GM12878 (cell line): ENCODE measurements at regions not wholly inside any gene's neighbourhood (a gene's known extent, or its start where the extent isn't known, plus 50 kb on each side); places are given as distances from the start of the nearest gene placed in this dataset.

Source experiments
- ATAC-seq: fragments of 200-7000 bp; cut with Tn5 transposase; 3 replicates; pipeline ENCODE4 v1.9.1; 2020; ENCODE audit warnings: mild to moderate bottlenecking, moderate library complexity
- BruUV-seq: library from RNA; stranded (reverse); fragments of 400-500 nt; replicated peaks from 2 replicates; lab custom pipeline; 2021; lab: Mats Ljungman, UMichigan
- CTCF ChIA-PET: fragments of 300-600 bp; sonication (Branson Sonifier 250); formaldehyde crosslinking; extraction: SDS; loops from one replicate; lab custom pipeline; 2021; ENCODE audit warnings: inconsistent platforms; lab: Yijun Ruan, JAX
- POLR2A ChIA-PET: fragments of 350-600 bp; formaldehyde crosslinking; extraction: SDS; loops from one replicate; lab custom pipeline; 2021; ENCODE audit warnings: inconsistent platforms; lab: Charles Lee
- RAD21 ChIA-PET: fragments of 300-600 bp; sonication (Branson Sonifier 250); formaldehyde crosslinking; loops from one replicate; lab custom pipeline; 2023; ENCODE audit warnings: antibody characterized with exemption; ENCODE audit not compliant: unreplicated experiment; lab: Charles Lee
- SMC1A ChIA-PET: fragments of 300-600 bp; sonication (Branson Sonifier 250); formaldehyde crosslinking; loops from one replicate; lab custom pipeline; 2023; ENCODE audit not compliant: unreplicated experiment, uncharacterized antibody; lab: Charles Lee
- DNase-seq: peaks from one replicate; pipeline ENCODE4 v3.0.0-alpha.2; 2011; ENCODE audit warnings: low read depth, low spot score
- FAIRE-seq: peaks from 3 replicates; lab custom pipeline; 2011; peaks lifted over from hg19 to GRCh38; lab: Jason Lieb, UNC
- H2AFZ ChIP-seq: 2 replicates; pipeline ENCODE4 v1.6.0; 2011; ENCODE audit warnings: low read depth, low read length, control low read depth; ENCODE audit not compliant: control insufficient read depth
- H3K27ac ChIP-seq: 2 replicates; pipeline ENCODE4 v1.5.1; 2011; ENCODE audit warnings: control low read depth; ENCODE audit not compliant: control insufficient read depth, insufficient read depth
- H3K27me3 ChIP-seq, 2 experiments: replicated peaks in 1 of 2; 2 replicates each; pipeline versions ENCODE4 v1.6.0 to v1.6.1; 2011; ENCODE audit warnings: low read length in 1 of 2; ENCODE audit not compliant: control insufficient read depth in 2 of 2, insufficient read depth in 2 of 2
- H3K36me3 ChIP-seq, 2 experiments: 2 replicates each; pipeline ENCODE4 v1.5.1; 2011; ENCODE audit warnings: low read length in 1 of 2; ENCODE audit not compliant: control insufficient read depth in 2 of 2, insufficient read depth in 2 of 2
- H3K4me1 ChIP-seq: 2 replicates; pipeline ENCODE4 v1.6.1; 2011; ENCODE audit warnings: mild to moderate bottlenecking, low read length, moderate library complexity, mixed read lengths; ENCODE audit not compliant: control insufficient read depth, insufficient read depth
- H3K4me2 ChIP-seq: 2 replicates; pipeline ENCODE4 v1.6.0; 2011; ENCODE audit warnings: control low read depth; ENCODE audit not compliant: control insufficient read depth, insufficient read depth
- H3K4me3 ChIP-seq: fragments of 200-600 bp; sonication (generic); 2 replicates; pipeline ENCODE4 v1.5.1; 2016
- H3K79me2 ChIP-seq: 2 replicates; pipeline ENCODE4 v1.6.0; 2011; ENCODE audit warnings: low read length; ENCODE audit not compliant: control insufficient read depth, insufficient read depth
- H3K9ac ChIP-seq: 2 replicates; pipeline ENCODE4 v1.8.0; 2011; ENCODE audit warnings: low read length, control low read depth, mixed read lengths; ENCODE audit not compliant: control insufficient read depth, insufficient read depth
- H3K9me3 ChIP-seq: replicated peaks from 3 replicates; pipeline ENCODE4 v1.5.1; 2011; ENCODE audit warnings: mild to moderate bottlenecking, low read length; ENCODE audit not compliant: control insufficient read depth, insufficient read depth
- H4K20me1 ChIP-seq: 2 replicates; pipeline ENCODE4 v1.6.0; 2011; ENCODE audit not compliant: control insufficient read depth, insufficient read depth
- CEBPB ChIP-seq, 2 experiments: fragments of 150-350 bp in 1 of 2; IDR thresholded peaks; 2 replicates each; pipeline ENCODE4 v1.6.1; 2012 to 2014; ENCODE audit warnings: low read depth in 2 of 2, low read length in 2 of 2, borderline replicate concordance in 1 of 2, inconsistent platforms in 1 of 2
- MYB ChIP-seq: fragments of 150-350 bp; IDR thresholded peaks from 2 replicates; pipeline ENCODE4 v1.6.1; 2014; ENCODE audit warnings: mild to moderate bottlenecking, low read depth, low read length, borderline replicate concordance
- PAX8 ChIP-seq: fragments of 450-650 bp; IDR thresholded peaks from 2 replicates; pipeline ENCODE4 v1.6.1; 2017; ENCODE audit warnings: mild to moderate bottlenecking, moderate library complexity
- RBBP5 ChIP-seq: fragments of 200-600 bp; sonication (generic); conservative IDR thresholded peaks from 2 replicates; pipeline ENCODE4 v1.6.1; 2016
- SUZ12 ChIP-seq: fragments of 200-600 bp; sonication (generic); IDR thresholded peaks from one replicate; pipeline ENCODE4 v1.6.1; 2018; ENCODE audit warnings: antibody characterized with exemption, mild to moderate bottlenecking; ENCODE audit not compliant: unreplicated experiment
- TAF1 ChIP-seq: IDR thresholded peaks from 2 replicates; pipeline ENCODE4 v1.6.1; 2011; ENCODE audit warnings: mild to moderate bottlenecking, low read depth, low read length, borderline replicate concordance
- TARDBP ChIP-seq: IDR thresholded peaks from 2 replicates; pipeline ENCODE4 v1.6.1; 2016; ENCODE audit warnings: borderline replicate concordance
- ZBED1 ChIP-seq: IDR thresholded peaks from 2 replicates; pipeline ENCODE4 v1.6.1; 2016; ENCODE audit warnings: borderline replicate concordance
- ZBTB11 ChIP-seq: fragments of 450-650 bp; formaldehyde crosslinking; IDR thresholded peaks from 2 replicates; pipeline ENCODE4 v1.5.0; 2022; ENCODE audit warnings: mild to moderate bottlenecking, missing genetic modification characterization
- ZBTB40 ChIP-seq: fragments of 450-650 bp; IDR thresholded peaks from 2 replicates; pipeline ENCODE4 v1.6.1; 2016; ENCODE audit warnings: mild to moderate bottlenecking, moderate library complexity, borderline replicate concordance
- ZNF24 ChIP-seq: fragments of 450-650 bp; IDR thresholded peaks from 2 replicates; pipeline ENCODE4 v1.6.1; 2017; ENCODE audit warnings: antibody characterized with exemption, mild to moderate bottlenecking
- in situ Hi-C: fragments of 300-500 bp; cut with MboI; formaldehyde crosslinking; loops from 9 replicates; pipeline ENCODE4 v1.14.3; 2018; ENCODE audit warnings: mixed read lengths
- intact Hi-C: fragments of 100-400 bp; cut with micrococcal nuclease; formaldehyde crosslinking; loops from one replicate; pipeline ENCODE4 v1.14.2; 2022; ENCODE audit not compliant: unreplicated experiment

- ChIA-PET RAD21 (no interaction called here), SMC1A (no interaction called here), POLR2A (no interaction called here)
- in situ Hi-C loops: no loop called here
- no peak overlapping the region for H3K9ac ChIP-seq
- H2AFZ ChIP-seq: no peak overlapping the region
- H3K79me2 ChIP-seq: no peaks in the 10 kb centered on the region
- H4K20me1 ChIP-seq: no peaks in the 10 kb centered on the region
- TF ChIP-seq ZBTB11 (CRISPR knock-in tag): no peak
- TF ChIP-seq, all 136 proteins: peak for 0
- no peak for ATAC-seq
- H3K9me3 ChIP-seq: no peaks in the 10 kb centered on the region
- H3K27me3 ChIP-seq: no peaks in the 10 kb centered on the region
- intact Hi-C loops: no loop called here
- FAIRE-seq: no peak
- H3K4me2 ChIP-seq: no peak overlapping the region
- CTCF ChIA-PET: no interaction called here
- no peak overlapping the region for H3K27ac ChIP-seq
- no TSS peak for BruUV-seq
- H3K4me3 ChIP-seq: no peak overlapping the region
- no peaks in the 10 kb centered on the region for H3K4me1 ChIP-seq
- DNase-seq: no peak
- no peaks in the 10 kb centered on the region for H3K36me3 ChIP-seq
Measured at GRCh38 chr2:185436787-185437372, 301.7 kb upstream of the FSIP2 start.

- H4K20me1 ChIP-seq: no peaks in the 10 kb centered on the region
- DNase-seq (no peak), ATAC-seq (no peak), FAIRE-seq (no peak)
- H3K36me3 ChIP-seq: no peaks in the 10 kb centered on the region
- in situ Hi-C loops (no loop called here), intact Hi-C loops (no loop called here)
- H3K9me3 ChIP-seq: no peaks in the 10 kb centered on the region
- POLR2A ChIA-PET: no interaction called here
- CTCF ChIA-PET: interaction anchor here (1.1 kb wide), 1 partner anchor 14 kb away, joined by 3 read pairs; no protein-coding TSS in a partner anchor
- H3K4me3 ChIP-seq: no peak overlapping the region
- no peak overlapping the region for H2AFZ ChIP-seq
- no peak overlapping the region for H3K27ac ChIP-seq
- H3K79me2 ChIP-seq: no peaks in the 10 kb centered on the region
- H3K4me2 ChIP-seq: no peak overlapping the region
- BruUV-seq: no TSS peak
- H3K4me1 ChIP-seq: no peaks in the 10 kb centered on the region
- RAD21 ChIA-PET: no interaction called here
- no peaks in the 10 kb centered on the region for H3K27me3 ChIP-seq
- SMC1A ChIA-PET: no interaction called here
- no peak overlapping the region for H3K9ac ChIP-seq
- no peak for TF ChIP-seq ZBED1
- no peak for TF ChIP-seq CEBPB (IDR thresholded peaks at IDR 0.05; ENCODE audit: borderline replicate concordance in 1 of 2, low read depth in 2 of 2, low read length in 2 of 2)
- TF ChIP-seq PAX8: no peak
- TF ChIP-seq TAF1: no peak
- TF ChIP-seq SUZ12: no peak
- TF ChIP-seq RBBP5: no peak
- TF ChIP-seq MYB: no peak
- no peak for TF ChIP-seq ZNF24
- TF ChIP-seq TARDBP: no peak
- TF ChIP-seq ZBTB40: no peak
Measured at GRCh38 chr2:185441486-185442005, 297.1 kb upstream of the FSIP2 start.
